ENCODE measurements at regions not wholly inside any gene's neighbourhood (a gene's known extent, or its start where the extent isn't known, plus 50 kb on each side); places are given as distances from the start of the nearest gene placed in this dataset.

GRCh38 chr4:163969291-163969690, 474.8 kb downstream of the TMA16 start:
- POLR2A ChIA-PET (ENCODE audit: partially characterized antibody): no interaction called here
- FAIRE-seq (no peak), DNase-seq (ENCODE audit: low read depth in 1 of 2, low spot score in 2 of 2) (no peak)
- H2BK15ac ChIP-seq (ENCODE audit: low read length): no peak overlapping the region
- H3K56ac ChIP-seq (replicated peaks; ENCODE audit: insufficient read length, low read depth, low read length): no peak overlapping the region
- H2BK12ac ChIP-seq (ENCODE audit: low read depth, low read length): no peak overlapping the region
- no peaks in the 10 kb centered on the region for H3K79me1 ChIP-seq (ENCODE audit: low read depth, low read length)
- no peak overlapping the region for H3K9ac ChIP-seq (replicated peaks in 1 of 4; ENCODE audit: extremely low read depth in 1 of 4, low read depth in 3 of 4, low read length in 3 of 4)
- H4K5ac ChIP-seq (ENCODE audit: insufficient read length, low read depth, low read length): no peak overlapping the region
- no peaks in the 10 kb centered on the region for H3K27me3 ChIP-seq (replicated peaks in 1 of 4; ENCODE audit: control insufficient read depth in 3 of 4, extremely low read depth in 1 of 4, insufficient read depth in 3 of 4, low read length in 3 of 4)
- H2BK120ac ChIP-seq (replicated peaks; ENCODE audit: low read depth, low read length): no peak overlapping the region
- no peak overlapping the region for H4K8ac ChIP-seq (ENCODE audit: extremely low read depth, insufficient read depth, low read length)
- no peaks in the 10 kb centered on the region for H3K79me2 ChIP-seq (ENCODE audit: control insufficient read depth in 1 of 2, insufficient read depth in 2 of 2, low read length in 2 of 2)
- 94% methylated on average over 4 of the region's 4 CpGs; no CpG with 5 or more reads in 1 of the 2 experiments for WGBS, 2 experiments (ENCODE audit: extremely low coverage in 1 of 2, insufficient coverage in 1 of 2, insufficient read length in 1 of 2, insufficient replicate concordance in 2 of 2, low coverage in 1 of 2, low lambda C conversion rate in 2 of 2, missing lambda C conversion rate in 1 of 2)
- H3K36me3 ChIP-seq (ENCODE audit: control insufficient read depth in 2 of 4, insufficient read depth in 4 of 4, low read length in 3 of 4): no peaks in the 10 kb centered on the region
- H4K91ac ChIP-seq (replicated peaks; ENCODE audit: insufficient read length, low read length): no peak overlapping the region
- H3K23ac ChIP-seq (ENCODE audit: insufficient read length): no peak overlapping the region
- no peak overlapping the region for H3K4ac ChIP-seq (replicated peaks; ENCODE audit: insufficient read length, low read depth, low read length)
- no peak overlapping the region for H2BK5ac ChIP-seq (ENCODE audit: low read depth, low read length)
- H3K9me3 ChIP-seq (ENCODE audit: insufficient read depth in 2 of 2, low read depth in 1 of 2, low read length in 1 of 2): no peaks in the 10 kb centered on the region
- H3K27ac ChIP-seq (ENCODE audit: low read depth, low read length): no peak overlapping the region
- no peak overlapping the region for H2AFZ ChIP-seq (ENCODE audit: low read length)
- H3K4me3 ChIP-seq (ENCODE audit: extremely low read depth in 1 of 4, insufficient read depth in 2 of 4, low read depth in 3 of 4, low read length in 4 of 4): no peak overlapping the region
- H3K4me1 ChIP-seq (replicated peaks in 1 of 4; ENCODE audit: control insufficient read depth in 3 of 4, insufficient read depth in 4 of 4, low read length in 3 of 4): no peaks in the 10 kb centered on the region
- H4K20me1 ChIP-seq (replicated peaks in 1 of 2; ENCODE audit: control insufficient read depth in 1 of 2, insufficient read depth in 2 of 2, low read length in 2 of 2): no peaks in the 10 kb centered on the region
- TF ChIP-seq SP4 (IDR thresholded peaks at IDR 0.05; ENCODE audit: low read length) (no peak), CEBPB (IDR thresholded peaks at IDR 0.05; ENCODE audit: low read depth, low read length) (no peak), SIN3A (conservative IDR thresholded peaks at IDR 0.05 in 1 of 2, IDR thresholded peaks at IDR 0.05 in 1 of 2; ENCODE audit: low read depth in 1 of 2, low read length in 2 of 2) (no peak), GABPA (IDR thresholded peaks at IDR 0.05; ENCODE audit: borderline replicate concordance, insufficient read depth, low read length) (no peak), RBBP5 (IDR thresholded peaks at IDR 0.05; ENCODE audit: borderline replicate concordance, low read depth, low read length) (no peak), RFX5 (IDR thresholded peaks at IDR 0.05; ENCODE audit: borderline replicate concordance, low read depth, low read length) (no peak), ZNF274 (IDR thresholded peaks at IDR 0.05; ENCODE audit: borderline replicate concordance, extremely low read depth, low read length) (no peak), NANOG (IDR thresholded peaks at IDR 0.05; ENCODE audit: insufficient read depth, low read depth, low read length, poor library complexity, severe bottlenecking) (no peak), CHD1 (IDR thresholded peaks at IDR 0.05; ENCODE audit: low read depth, low read length) (no peak), ASH2L (IDR thresholded peaks at IDR 0.05; ENCODE audit: low read length) (no peak), E2F6 (IDR thresholded peaks at IDR 0.05) (no peak), BACH1 (IDR thresholded peaks at IDR 0.05; ENCODE audit: low read length) (no peak)
- CTCF ChIA-PET (ENCODE audit: partially characterized antibody): interaction anchor here (0.6 to 1.0 kb wide), 2 partner anchors 54 to 68 kb away, joined by 3 to 4 read pairs; no protein-coding TSS in a partner anchor
- no peak overlapping the region for H3K4me2 ChIP-seq (ENCODE audit: insufficient read depth in 1 of 2, low read depth in 2 of 2, low read length in 2 of 2)
- no peak overlapping the region for H3K14ac ChIP-seq (ENCODE audit: insufficient read length)
- no peak overlapping the region for H3K18ac ChIP-seq (ENCODE audit: extremely low read depth, low read length)
- H3K23me2 ChIP-seq (ENCODE audit: low read depth, low read length): no peaks in the 10 kb centered on the region
- H2BK20ac ChIP-seq (ENCODE audit: low read length): no peak overlapping the region
- H2AK5ac ChIP-seq (ENCODE audit: low read depth, low read length): no peak overlapping the region

Measured in H1 (cell line).